ENCODE measurements at regions not wholly inside any gene's neighbourhood (a gene's known extent, or its start where the extent isn't known, plus 50 kb on each side); places are given as distances from the start of the nearest gene placed in this dataset.
"Not testable (repeated sequence)": the region's sequence is repeated elsewhere in the genome, so short reads cannot be mapped to it uniquely, and the experiment has no call there.

GRCh38 chr5:166795756-166796155 lies 1495.7 kb upstream of the WWC1 start:
- no peak overlapping the region for H3K4me3 ChIP-seq (ENCODE audit: low read depth, low read length)
- no peak for TF ChIP-seq CTCF (IDR thresholded peaks at IDR 0.05; ENCODE audit: low read depth, low read length, missing control alignments)
- no peak for DNase-seq (ENCODE audit: low read depth)

GRCh38 chr5:166803058-166803457 lies 1488.4 kb upstream of the WWC1 start:
- no peak for DNase-seq (ENCODE audit: low read depth)
- TF ChIP-seq CTCF (IDR thresholded peaks at IDR 0.05; ENCODE audit: low read depth, low read length, missing control alignments) = no peak
- H3K4me3 ChIP-seq (ENCODE audit: low read depth, low read length) = no peak overlapping the region

GRCh38 chr5:166804223-166804622 lies 1487.2 kb upstream of the WWC1 start:
- not testable (repeated sequence) for H3K4me3 ChIP-seq (ENCODE audit: low read depth, low read length); DNase-seq (ENCODE audit: low read depth)

- not testable (repeated sequence) for DNase-seq (ENCODE audit: low read depth); H3K4me3 ChIP-seq (ENCODE audit: low read depth, low read length)
Measured at GRCh38 chr5:166804693-166805092, 1486.8 kb upstream of the WWC1 start.

GRCh38 chr5:166810093-166810658 lies 1481.3 kb upstream of the WWC1 start:
- not testable (repeated sequence) for H3K4me3 ChIP-seq (ENCODE audit: low read depth, low read length); DNase-seq (ENCODE audit: low read depth)

GRCh38 chr5:166810721-166811120 lies 1480.7 kb upstream of the WWC1 start:
- H3K4me3 ChIP-seq (ENCODE audit: low read depth, low read length) = no peak overlapping the region
- no peak for DNase-seq (ENCODE audit: low read depth)
- no peak for TF ChIP-seq CTCF (IDR thresholded peaks at IDR 0.05; ENCODE audit: low read depth, low read length, missing control alignments)

- no peak overlapping the region for H3K4me3 ChIP-seq (ENCODE audit: low read depth, low read length)
- no peak for DNase-seq (ENCODE audit: low read depth)
- no peak for TF ChIP-seq CTCF (IDR thresholded peaks at IDR 0.05; ENCODE audit: low read depth, low read length, missing control alignments)
Measured at GRCh38 chr5:166823360-166823759, 1468.1 kb upstream of the WWC1 start.

- no peak overlapping the region for H3K4me3 ChIP-seq (ENCODE audit: low read depth, low read length)
- no peak for TF ChIP-seq CTCF (IDR thresholded peaks at IDR 0.05; ENCODE audit: low read depth, low read length, missing control alignments)
- DNase-seq (ENCODE audit: low read depth) = no peak
Measured at GRCh38 chr5:166834246-166834645, 1457.2 kb upstream of the WWC1 start.

GRCh38 chr5:166845044-166845443 lies 1446.4 kb upstream of the WWC1 start:
- TF ChIP-seq CTCF (IDR thresholded peaks at IDR 0.05; ENCODE audit: low read depth, low read length, missing control alignments) = no peak
- DNase-seq (ENCODE audit: low read depth) = no peak
- H3K4me3 ChIP-seq (ENCODE audit: low read depth, low read length) = no peak overlapping the region

All from GM12864 (cell line).